GM18870 (cell line): ENCODE measurements at regions not wholly inside any gene's neighbourhood (a gene's known extent, or its start where the extent isn't known, plus 50 kb on each side); places are given as distances from the start of the nearest gene placed in this dataset.
A peak's percentile ranks its signal among the peaks of the same experiment; 100 is the strongest.
"Not testable (repeated sequence)": the region's sequence is repeated elsewhere in the genome, so short reads cannot be mapped to it uniquely, and the experiment has no call there.

Experiments
- ATAC-seq: cut with Tn5 transposase; IDR thresholded peaks from one replicate; pipeline ENCODE4 v1.9.1; 2021; ENCODE audit warnings: moderate library complexity; ENCODE audit not compliant: unreplicated experiment

- ATAC-seq: no peak
Measured at GRCh38 chr20:55175081-55175480, 699.7 kb downstream of the DOK5 start.

GRCh38 chr20:55174635-55175034 lies 699.2 kb downstream of the DOK5 start:
- no peak for ATAC-seq

- ATAC-seq: no peak
Measured at GRCh38 chr20:55174172-55174571, 698.8 kb downstream of the DOK5 start.

GRCh38 chr20:55173601-55174000 lies 698.2 kb downstream of the DOK5 start:
- no peak for ATAC-seq

- ATAC-seq: no peak
Measured at GRCh38 chr20:55172310-55173002, 697.1 kb downstream of the DOK5 start.

- ATAC-seq: no peak
Measured at GRCh38 chr20:55166063-55166462, 690.7 kb downstream of the DOK5 start.

GRCh38 chr20:55160996-55161395 lies 685.6 kb downstream of the DOK5 start:
- ATAC-seq: no peak

- ATAC-seq: no peak
Measured at GRCh38 chr20:55160037-55160436, 684.6 kb downstream of the DOK5 start.

GRCh38 chr20:55159230-55159629 lies 683.8 kb downstream of the DOK5 start:
- ATAC-seq: no peak

GRCh38 chr20:55158446-55158845 lies 683.1 kb downstream of the DOK5 start:
- ATAC-seq: no peak

GRCh38 chr20:55155360-55155759 lies 680.0 kb downstream of the DOK5 start:
- no peak for ATAC-seq

GRCh38 chr20:55153001-55153645 lies 677.7 kb downstream of the DOK5 start:
- ATAC-seq: no peak

GRCh38 chr20:55151171-55151570 lies 675.8 kb downstream of the DOK5 start:
- ATAC-seq: no peak

GRCh38 chr20:55143601-55144000 lies 668.2 kb downstream of the DOK5 start:
- no peak for ATAC-seq

GRCh38 chr20:55142932-55143331 lies 667.5 kb downstream of the DOK5 start:
- no peak for ATAC-seq

- peak; percentile 69 for ATAC-seq
Measured at GRCh38 chr20:55140631-55141030, 665.2 kb downstream of the DOK5 start.

- no peak for ATAC-seq
Measured at GRCh38 chr20:55139173-55139765, 663.9 kb downstream of the DOK5 start.

- ATAC-seq: no peak
Measured at GRCh38 chr20:55135923-55136322, 660.5 kb downstream of the DOK5 start.

- ATAC-seq: no peak
Measured at GRCh38 chr20:55132523-55132922, 657.1 kb downstream of the DOK5 start.

- ATAC-seq: not testable (repeated sequence)
Measured at GRCh38 chr20:55117577-55117976, 642.2 kb downstream of the DOK5 start.

- ATAC-seq: no peak
Measured at GRCh38 chr20:55116598-55116997, 641.2 kb downstream of the DOK5 start.

- ATAC-seq: no peak
Measured at GRCh38 chr20:55103188-55103587, 627.8 kb downstream of the DOK5 start.
